ENCODE measurements at regions not wholly inside any gene's neighbourhood (a gene's known extent, or its start where the extent isn't known, plus 50 kb on each side); places are given as distances from the start of the nearest gene placed in this dataset.

- TF ChIP-seq POLR2AphosphoS5 (IDR thresholded peaks at IDR 0.05; ENCODE audit: insufficient read depth, low read depth, low read length) (no peak), JUN (IDR thresholded peaks at IDR 0.05; ENCODE audit: borderline replicate concordance, insufficient read depth, insufficient read length, low read depth) (no peak), CTCF (IDR thresholded peaks at IDR 0.05; ENCODE audit: extremely low read depth in 1 of 2, insufficient read depth in 1 of 2, low read depth in 1 of 2, low read length in 2 of 2) (no peak), POLR2A (IDR thresholded peaks at IDR 0.05; ENCODE audit: low read depth, low read length) (no peak), EZH2 (IDR thresholded peaks at IDR 0.05; ENCODE audit: borderline replicate concordance, low read depth, low read length, severe bottlenecking) (no peak), GATA2 (IDR thresholded peaks at IDR 0.05; ENCODE audit: insufficient read depth, insufficient read length, low read depth, low read length) (no peak)
These were observed 166.6 kb downstream of the ZNF330 start for GRCh38 chr4:141387299-141387698.
